Chondrocyte (in vitro differentiated cells): ENCODE measurements at regions not wholly inside any gene's neighbourhood (a gene's known extent, or its start where the extent isn't known, plus 50 kb on each side); places are given as distances from the start of the nearest gene placed in this dataset.

ENCODE experiments used
- DNase-seq: peaks from one replicate; pipeline ENCODE4 v3.0.0; 2021; ENCODE audit warnings: mixed read lengths, low spot score
- H3K27ac Mint-ChIP-seq: one replicate; pipeline ENCODE4 v1.8.0; 2021; ENCODE audit warnings: mild to moderate bottlenecking, moderate library complexity, mixed read lengths; ENCODE audit not compliant: unreplicated experiment
- H3K27me3 Mint-ChIP-seq: 2 replicates; pipeline ENCODE4 v1.8.0; 2021; ENCODE audit warnings: low read depth, mixed read lengths
- H3K36me3 Mint-ChIP-seq: 2 replicates; pipeline ENCODE4 v1.8.0; 2021; ENCODE audit warnings: low read depth, mixed read lengths
- H3K4me1 Mint-ChIP-seq: 2 replicates; pipeline ENCODE4 v1.8.0; 2021; ENCODE audit warnings: low read depth, mild to moderate bottlenecking, mixed read lengths
- H3K4me3 Mint-ChIP-seq: one replicate; pipeline ENCODE4 v1.8.0; 2021; ENCODE audit warnings: mild to moderate bottlenecking, moderate library complexity, mixed read lengths; ENCODE audit not compliant: unreplicated experiment
- H3K9me3 Mint-ChIP-seq: 2 replicates; pipeline ENCODE4 v1.8.0; 2021; ENCODE audit warnings: low read depth, mixed read lengths
- CTCF ChIP-seq: fragments of 200-600 bp; sonication (generic); IDR thresholded peaks from 2 replicates; pipeline ENCODE4 v1.5.0; 2021; ENCODE audit warnings: antibody characterized with exemption, mild to moderate bottlenecking, moderate library complexity

- Mint-ChIP-seq H3K27ac (no peak overlapping the region), H3K27me3 (peaks cover 21% of the 10 kb centered on the region), H3K36me3 (no peaks in the 10 kb centered on the region), H3K9me3 (no peaks in the 10 kb centered on the region), H3K4me1 (no peaks in the 10 kb centered on the region), H3K4me3 (no peak overlapping the region)
- DNase-seq: no peak
- TF ChIP-seq CTCF: no peak
These were observed 356.1 kb downstream of the YTHDC2 start for GRCh38 chr5:113869611-113870010.

DNA sequence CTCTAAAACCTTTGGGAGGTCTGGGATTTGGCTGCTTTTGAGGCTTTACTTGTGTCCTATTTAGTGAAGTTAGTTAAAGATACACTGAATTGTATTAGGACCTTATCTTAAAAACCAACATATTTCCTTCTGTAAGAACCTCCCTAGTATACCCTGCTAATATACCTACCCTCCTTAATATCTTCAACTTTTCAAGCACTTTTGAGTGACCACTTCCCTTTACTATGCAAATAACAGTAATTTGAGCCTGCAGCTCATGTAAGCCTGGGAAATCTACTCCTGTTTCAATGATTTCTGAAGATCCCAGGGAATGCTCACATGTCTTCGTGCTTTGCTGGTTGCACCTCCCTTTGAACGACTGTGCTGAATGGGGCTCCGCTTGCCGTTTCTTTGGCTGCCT, 358.5 kb downstream of the YTHDC2 start:
- H3K9me3 Mint-ChIP-seq: no peaks in the 10 kb centered on the region
- peaks cover 19% of the 10 kb centered on the region for H3K27me3 Mint-ChIP-seq
- H3K27ac Mint-ChIP-seq: no peak overlapping the region
- TF ChIP-seq CTCF: no peak
- DNase-seq: no peak
- no peaks in the 10 kb centered on the region for H3K36me3 Mint-ChIP-seq
- no peaks in the 10 kb centered on the region for H3K4me1 Mint-ChIP-seq
- H3K4me3 Mint-ChIP-seq: no peak overlapping the region

DNA sequence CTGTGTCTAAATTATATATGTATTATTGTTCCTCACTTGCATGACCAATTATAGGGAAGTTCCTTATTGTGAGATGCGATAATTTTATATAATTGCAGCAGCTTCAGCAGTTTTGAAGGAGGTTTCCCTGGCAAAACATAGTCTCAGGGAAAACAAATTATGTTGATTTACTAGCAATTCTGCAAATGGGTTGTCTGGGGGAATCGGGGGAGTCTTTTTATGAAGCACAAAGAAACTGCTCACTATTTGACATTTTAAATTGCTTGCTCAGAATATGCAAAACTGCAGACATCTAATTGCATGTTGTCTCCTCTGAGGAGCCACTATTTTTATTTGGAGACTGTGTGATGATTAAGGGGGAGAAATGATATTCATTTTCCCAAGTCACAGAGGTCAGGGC, 361.6 kb downstream of the YTHDC2 start:
- no peak overlapping the region for H3K4me3 Mint-ChIP-seq
- H3K27ac Mint-ChIP-seq: no peak overlapping the region
- peaks cover 3% of the 10 kb centered on the region for H3K9me3 Mint-ChIP-seq
- peaks cover 20% of the 10 kb centered on the region for H3K27me3 Mint-ChIP-seq
- DNase-seq: no peak
- no peaks in the 10 kb centered on the region for H3K36me3 Mint-ChIP-seq
- H3K4me1 Mint-ChIP-seq: no peaks in the 10 kb centered on the region
- TF ChIP-seq CTCF: no peak

DNA sequence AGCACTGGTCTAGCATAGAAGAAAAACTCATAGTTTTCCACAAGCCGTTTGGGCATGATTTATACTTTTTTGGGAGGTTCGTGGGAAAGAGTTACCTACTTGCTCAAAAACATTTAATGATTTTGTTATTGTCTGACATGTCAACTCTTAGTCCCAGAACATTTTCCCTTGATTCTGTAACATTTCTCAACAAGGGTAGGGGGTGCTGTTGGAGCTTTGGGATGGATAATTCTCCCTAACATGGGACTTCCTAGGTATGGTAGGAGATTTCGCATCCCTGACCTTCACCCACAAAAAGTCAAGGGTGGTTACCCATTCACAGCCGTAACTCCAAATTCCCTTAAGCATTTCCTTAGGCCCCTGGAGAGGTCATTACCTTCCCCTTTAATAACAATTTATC, 378.0 kb downstream of the YTHDC2 start:
- DNase-seq: no peak
- no peak for TF ChIP-seq CTCF
- peaks cover 16% of the 10 kb centered on the region for H3K27me3 Mint-ChIP-seq
- H3K9me3 Mint-ChIP-seq: no peaks in the 10 kb centered on the region
- no peak overlapping the region for H3K4me3 Mint-ChIP-seq
- H3K4me1 Mint-ChIP-seq: no peaks in the 10 kb centered on the region
- H3K36me3 Mint-ChIP-seq: no peaks in the 10 kb centered on the region
- H3K27ac Mint-ChIP-seq: no peak overlapping the region

DNA sequence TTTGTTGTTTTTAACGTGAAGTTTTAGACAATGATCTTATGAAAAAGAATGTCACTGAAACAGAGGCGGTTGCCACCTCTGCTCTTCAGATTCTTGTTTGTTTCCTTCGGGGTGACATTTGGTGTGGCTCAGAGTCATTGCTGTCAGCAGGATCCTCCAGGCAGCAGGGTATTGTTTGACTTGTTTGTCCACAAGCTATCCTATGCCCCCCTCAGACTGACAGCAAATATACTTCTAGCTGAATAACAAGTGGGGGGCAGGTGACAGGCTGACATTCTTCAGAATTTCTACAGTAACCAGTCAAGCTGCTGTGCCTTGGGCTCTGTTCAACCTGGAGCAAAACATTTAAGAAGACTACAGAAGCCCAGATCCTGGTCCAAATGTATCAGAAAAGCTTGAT, 383.3 kb downstream of the YTHDC2 start:
- no peak overlapping the region for H3K4me3 Mint-ChIP-seq
- H3K9me3 Mint-ChIP-seq: no peaks in the 10 kb centered on the region
- no peaks in the 10 kb centered on the region for H3K4me1 Mint-ChIP-seq
- H3K36me3 Mint-ChIP-seq: no peaks in the 10 kb centered on the region
- no peak for TF ChIP-seq CTCF
- no peak overlapping the region for H3K27ac Mint-ChIP-seq
- peaks cover 22% of the 10 kb centered on the region for H3K27me3 Mint-ChIP-seq
- no peak for DNase-seq
